COLO668 (cell line): ENCODE measurements at regions not wholly inside any gene's neighbourhood (a gene's known extent, or its start where the extent isn't known, plus 50 kb on each side); places are given as distances from the start of the nearest gene placed in this dataset.
"Not testable (repeated sequence)": the region's sequence is repeated elsewhere in the genome, so short reads cannot be mapped to it uniquely, and the experiment has no call there.

Source experiments
- DNase-seq: peaks from one replicate; lab custom pipeline; 2025; ENCODE audit not compliant: unreplicated experiment; lab: John Stamatoyannopoulos, UW

DNA sequence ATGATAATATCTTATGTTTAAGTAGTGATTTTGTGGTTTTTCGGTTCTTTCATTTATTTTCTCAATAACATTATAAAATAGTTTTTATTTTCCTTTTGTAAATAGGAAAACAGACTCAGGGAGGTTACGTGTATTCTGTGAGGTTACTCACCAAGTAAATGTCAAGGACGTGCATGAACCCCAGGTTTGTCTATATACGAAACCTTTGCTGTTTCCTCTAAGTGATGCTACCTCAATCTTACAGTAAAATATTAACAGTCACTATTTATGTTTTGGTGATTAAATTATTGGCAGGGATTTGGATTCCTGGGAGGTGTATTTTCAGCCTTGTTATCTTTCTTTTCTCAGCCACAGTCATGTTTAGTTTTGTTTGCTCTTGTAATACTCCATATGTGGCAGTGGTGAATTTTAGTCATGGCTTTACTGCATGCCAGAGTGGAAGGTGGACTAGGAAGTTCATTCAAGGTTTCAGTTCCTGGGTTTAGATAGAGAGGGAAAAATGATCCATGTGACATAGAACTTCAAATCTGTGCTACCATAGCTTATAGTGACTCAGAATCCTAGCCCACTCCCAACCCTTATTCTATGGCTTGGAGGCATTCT lies 139.9 kb downstream of the ARL4A start:
- DNase-seq, result no peak

DNA sequence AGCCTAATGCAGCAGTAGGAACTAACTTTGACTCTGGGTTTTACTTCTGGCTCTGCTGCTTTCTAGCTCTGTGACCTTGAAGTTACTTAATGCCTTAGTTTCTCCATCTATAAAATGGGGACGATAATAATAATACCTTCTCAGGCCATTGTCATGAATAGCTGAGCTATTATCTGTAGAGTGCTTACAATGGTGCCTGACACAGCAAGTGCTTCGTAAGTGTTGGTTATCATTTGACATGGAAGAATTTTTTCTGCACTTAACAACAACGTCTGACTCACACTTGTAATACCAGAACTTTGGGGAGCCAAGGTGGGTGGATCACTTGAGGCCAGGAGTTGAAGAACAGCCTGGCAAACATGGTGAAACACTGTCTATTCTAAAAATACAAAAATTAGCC lies 140.5 kb downstream of the ARL4A start:
- no peak for DNase-seq

DNA sequence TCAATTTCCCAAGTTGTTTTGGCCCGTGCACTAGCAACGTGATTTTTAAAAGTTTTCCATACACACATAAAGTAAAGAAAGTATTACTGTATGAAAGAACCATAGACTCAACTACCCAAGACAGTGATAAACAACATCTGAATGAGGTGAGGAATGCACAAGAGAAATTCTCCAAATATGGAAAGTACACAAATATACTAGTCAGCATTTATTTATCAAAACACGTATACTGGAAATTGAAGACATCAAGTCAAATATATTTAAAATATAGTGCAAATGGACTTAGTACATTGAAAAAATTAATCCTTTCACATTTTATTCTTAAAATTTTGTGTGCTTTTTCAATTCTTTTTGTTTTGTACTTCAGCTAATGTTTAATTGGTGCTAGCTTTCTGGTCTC lies 143.6 kb downstream of the ARL4A start:
- no peak for DNase-seq

DNA sequence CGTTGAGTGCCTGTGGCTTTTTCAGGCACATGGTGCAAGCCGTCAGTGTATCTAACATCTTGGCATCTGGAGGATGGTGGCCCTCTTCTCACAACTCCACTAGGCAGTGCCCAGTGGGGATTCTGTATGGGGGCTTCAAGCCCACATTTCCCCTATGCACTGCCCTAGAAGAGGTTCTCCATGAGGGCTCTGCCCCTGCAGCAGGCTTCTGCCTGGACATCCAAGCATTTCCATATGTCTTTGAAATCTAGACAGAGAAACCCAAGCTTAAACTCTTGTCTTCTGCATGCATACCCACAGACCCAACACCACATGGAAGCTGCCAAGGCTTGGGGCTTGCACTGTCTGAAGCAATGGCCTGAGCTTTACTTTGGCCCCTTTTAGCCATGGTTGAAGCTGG lies 146.4 kb downstream of the ARL4A start:
- no peak for DNase-seq

DNA sequence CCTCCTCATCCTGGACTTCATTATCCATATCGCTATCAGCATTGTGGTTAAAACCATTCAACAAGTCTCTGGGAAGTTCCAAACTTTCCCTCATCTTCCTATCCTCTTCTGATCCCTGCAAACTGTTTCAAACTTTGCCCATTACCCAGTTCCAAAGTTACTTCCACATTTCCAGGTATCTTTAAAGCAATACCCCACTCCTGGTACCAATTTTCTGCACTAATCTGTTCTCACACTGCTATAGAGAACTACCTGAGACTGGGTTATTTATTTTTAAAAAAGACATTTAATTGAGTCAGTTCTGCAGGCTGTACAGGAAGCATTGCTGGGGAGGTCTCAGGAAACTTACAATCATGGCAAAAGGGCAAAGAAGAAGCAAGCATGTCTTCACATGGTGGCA lies 147.3 kb downstream of the ARL4A start:
- DNase-seq, result no peak

DNA sequence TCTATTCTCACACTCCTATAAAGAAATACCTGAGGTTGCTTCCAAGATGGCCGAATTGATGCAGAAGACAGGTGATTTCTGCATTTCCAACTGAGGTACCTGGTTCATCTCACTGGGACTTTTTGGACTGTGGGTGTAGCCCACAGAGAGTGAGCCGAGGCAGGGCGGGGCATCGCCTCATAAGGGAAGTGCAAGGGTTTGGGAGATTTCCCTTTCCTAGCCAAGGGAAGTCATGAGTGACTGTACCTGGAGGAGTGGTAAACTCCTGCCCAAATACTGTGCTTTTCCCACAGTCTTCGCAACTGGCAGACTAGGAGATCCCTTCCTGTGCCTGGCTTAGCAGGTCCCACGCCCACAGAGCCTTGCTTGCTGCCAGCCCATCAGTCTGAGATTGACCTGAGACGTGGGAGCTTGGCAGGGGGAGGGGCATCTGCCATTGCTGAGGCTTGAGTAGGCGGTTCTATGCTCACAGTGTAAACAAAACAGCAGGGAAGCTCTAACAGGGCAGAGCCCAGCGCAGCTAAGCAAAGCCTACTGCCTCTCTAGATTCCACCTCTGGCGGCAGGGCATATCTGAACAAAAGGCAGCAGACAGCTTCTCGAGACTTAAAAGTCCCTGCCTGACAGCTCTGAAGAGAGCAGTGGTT lies 152.2 kb downstream of the ARL4A start:
- DNase-seq, result no peak

DNA sequence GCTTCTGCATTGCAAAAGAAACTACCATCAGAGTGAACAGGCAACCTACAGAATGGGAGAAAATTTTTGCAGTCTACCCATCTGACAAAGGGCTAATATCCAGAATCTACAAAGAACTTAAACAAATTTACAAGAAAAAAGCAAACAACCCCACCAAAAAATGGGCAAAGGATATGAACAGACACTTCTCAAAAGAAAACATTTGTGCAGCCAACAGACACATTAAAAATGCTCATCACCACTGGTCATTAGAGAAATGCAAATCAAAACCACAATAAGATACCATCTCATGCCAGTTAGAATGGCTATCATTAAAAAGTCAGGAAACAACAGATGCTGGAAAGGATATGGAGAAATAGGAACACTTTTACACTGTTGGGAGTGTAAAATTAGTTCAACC lies 157.3 kb downstream of the ARL4A start:
- not testable (repeated sequence) for DNase-seq

DNA sequence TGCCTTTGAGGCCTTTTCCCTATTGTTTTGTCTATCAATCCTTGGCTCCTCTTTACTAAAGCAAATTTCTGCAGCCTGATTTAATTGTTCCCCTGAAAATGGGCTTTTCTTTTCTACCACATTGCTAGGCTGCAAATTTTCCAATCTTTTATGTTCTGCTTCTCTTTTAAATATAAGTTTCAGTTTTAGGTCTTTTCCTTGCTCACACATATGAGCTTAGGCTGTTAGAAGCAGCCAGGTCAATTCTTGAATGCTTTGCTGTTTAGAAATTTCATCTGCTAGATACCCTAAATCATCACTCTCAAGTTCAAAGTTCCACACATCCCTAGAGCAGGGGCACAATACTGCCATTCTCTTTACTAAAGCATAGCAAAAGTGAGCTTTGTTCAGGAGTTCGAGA lies 159.6 kb downstream of the ARL4A start:
- DNase-seq, result no peak

DNA sequence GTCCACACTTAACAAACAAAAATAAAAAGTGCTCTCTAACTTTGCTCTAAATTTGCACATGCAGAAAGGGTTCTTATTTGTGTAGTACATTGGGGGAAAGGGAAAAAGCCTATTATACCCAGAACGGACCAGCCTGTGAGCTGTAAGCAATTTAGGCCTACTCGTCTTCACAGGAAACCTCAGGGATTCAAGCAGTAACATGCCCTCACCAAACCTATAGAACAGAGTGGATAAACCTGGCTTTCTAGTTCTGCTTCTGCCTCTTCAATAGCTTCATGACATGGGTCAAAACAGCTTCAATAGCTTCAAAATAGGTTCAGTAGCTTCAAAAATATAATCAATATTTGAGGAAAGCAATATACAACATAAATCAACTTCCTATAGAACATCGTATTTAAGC lies 163.7 kb downstream of the ARL4A start:
- no peak for DNase-seq

DNA sequence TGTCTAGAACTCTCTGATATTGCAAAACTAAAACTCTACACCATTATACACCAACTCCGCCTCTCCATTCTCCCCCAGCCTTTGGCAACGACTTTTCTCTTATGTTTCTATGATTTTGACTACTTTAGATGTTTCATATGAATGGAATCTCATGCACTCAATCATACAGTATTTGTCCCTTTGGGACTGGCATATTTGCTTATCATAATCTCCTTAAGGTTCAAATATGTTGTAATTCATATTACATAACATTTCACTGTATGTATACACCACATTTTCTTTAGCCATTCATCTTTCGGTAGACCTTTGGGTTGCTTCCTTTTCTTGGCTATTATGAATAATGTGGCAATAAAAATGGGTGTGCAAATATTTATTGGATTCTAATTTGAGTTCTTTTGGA lies 164.4 kb downstream of the ARL4A start:
- no peak for DNase-seq

DNA sequence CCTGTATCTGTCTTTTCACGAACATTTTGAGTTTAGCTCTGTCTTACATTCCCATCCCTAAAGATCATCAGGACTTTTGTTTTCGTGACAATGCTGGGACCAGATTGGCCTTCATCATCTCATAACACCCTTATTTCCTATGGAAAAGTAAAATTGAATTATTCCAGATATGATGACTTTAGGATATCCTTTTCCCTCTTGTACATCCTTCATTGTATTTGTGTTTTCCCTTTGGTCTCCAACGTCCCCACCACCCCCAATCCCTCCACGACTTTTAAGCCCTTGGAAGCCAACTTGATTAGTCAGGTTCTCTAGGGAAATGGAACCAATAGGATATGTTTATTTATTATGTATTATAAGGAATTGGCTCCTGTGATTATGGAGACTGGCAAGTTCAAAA lies 167.6 kb downstream of the ARL4A start:
- no peak for DNase-seq

DNA sequence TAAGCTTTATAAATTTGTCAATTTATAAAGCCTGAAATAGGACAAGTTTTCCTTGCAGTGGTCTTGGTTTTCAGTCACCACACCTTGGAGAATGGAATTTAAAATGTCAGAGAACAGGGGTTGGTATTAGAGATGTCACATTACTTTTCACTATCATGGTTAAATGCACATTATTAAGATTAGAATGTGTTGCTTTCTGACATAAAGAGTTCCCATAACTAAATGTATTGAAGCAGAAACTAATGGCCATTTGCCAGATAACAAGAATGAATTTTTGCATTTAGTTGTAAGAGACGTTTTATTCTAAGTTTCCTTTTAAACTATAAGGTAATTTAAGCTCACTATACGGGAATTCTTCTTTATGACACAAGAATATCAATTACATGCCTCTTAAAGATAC lies 172.3 kb downstream of the ARL4A start:
- no peak for DNase-seq

DNA sequence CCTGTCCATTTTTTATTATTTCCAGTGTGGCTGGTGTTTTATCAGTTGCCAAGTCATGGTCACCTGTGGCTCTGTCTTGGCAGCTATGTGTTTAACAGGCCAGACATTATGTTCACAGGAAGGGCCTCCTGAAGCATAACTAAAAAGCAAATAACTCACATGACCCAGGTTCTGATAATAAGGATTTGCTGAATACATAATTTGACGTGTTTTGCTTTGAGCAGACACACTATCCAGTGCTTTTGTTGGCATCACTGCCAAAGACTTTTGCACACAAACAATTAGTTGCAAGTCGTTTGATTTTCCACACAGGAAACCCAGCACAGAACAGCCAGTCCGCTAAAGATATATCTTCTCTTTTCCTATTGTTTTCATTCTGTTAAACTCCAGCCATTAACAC lies 173.6 kb downstream of the ARL4A start:
- DNase-seq, result no peak

DNA sequence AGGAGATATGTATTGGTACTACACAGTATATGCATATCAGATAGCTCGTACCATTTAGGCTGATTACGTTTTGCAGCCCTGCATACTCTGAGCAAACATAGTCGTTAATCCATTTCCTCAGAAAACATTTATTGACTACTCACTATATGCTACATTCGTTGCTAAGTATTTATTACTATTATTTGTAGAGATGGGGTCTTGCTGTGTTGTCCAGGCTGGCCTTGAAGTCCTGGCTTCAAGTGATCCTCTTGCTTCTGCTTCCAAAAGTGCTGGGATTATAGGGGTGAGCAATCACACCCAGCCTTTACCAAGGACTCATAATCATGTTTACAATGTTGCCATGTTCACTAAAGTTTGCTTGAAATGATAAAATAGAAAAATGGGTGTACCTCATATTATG lies 174.7 kb downstream of the ARL4A start:
- no peak for DNase-seq

DNA sequence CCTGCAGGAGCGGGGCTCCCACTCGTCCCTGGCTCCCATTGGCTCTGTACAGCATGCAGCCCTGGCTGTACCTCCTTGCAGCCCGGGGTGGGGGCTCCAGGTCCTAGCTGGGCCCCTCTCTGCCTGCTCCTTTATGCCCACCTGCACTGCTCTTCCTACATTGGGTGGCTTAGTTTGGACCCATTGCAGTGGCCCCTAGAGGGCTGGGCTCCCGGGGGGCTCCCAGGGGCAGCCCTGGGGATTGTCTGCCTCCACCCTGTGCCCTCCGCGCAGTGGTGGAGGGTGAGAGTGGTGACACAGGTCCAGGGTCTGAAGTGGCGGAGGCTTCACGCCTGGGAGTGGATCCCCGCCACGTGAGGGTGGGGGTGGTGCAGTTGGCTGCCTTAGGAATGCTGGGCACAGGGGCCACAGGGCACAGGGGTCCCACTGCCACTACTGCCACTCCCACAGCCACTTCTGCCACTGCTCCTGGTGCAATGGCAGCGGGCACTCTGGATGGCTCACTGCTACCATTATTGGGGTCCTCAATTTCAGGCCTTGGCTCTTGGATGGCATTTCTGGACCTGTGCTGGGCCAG lies 177.1 kb downstream of the ARL4A start:
- no peak for DNase-seq

DNA sequence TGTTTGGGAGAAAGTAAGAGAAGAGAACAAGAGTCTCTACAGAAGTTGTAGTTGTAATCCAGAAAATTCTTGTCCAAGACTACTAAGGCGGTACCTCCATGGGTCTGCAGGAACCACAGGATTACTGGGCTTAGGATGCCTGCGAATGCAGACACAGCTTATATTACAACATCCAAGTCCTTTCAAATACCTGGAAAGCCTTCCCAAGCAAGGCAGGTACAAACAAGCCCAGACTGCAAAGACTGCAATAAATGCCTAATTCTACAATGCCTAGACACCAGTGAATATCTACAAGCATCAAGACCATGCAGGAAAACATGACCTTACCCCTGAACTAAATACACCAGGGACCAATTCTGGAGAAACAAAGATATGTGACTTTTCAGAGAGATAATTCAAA lies 178.2 kb downstream of the ARL4A start:
- DNase-seq, result no peak

DNA sequence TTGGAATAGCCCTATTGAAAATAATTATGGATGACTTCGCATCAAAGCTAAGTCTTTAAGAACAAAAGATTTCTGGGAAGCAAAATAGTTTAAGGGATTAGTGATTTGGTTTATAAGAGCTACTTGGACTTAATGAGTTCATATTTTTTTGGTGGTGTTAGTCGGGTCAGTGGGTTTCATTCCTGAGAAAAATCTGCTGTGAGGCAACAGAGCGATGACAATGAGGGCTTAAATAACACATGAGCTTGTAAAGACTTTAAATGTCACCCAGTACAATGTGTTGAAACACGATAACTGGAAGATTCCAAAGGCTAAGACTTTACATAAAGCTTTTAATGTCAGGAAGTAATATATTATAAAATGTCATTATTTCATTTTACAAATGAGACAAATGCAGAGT lies 178.8 kb downstream of the ARL4A start:
- DNase-seq, result no peak

DNA sequence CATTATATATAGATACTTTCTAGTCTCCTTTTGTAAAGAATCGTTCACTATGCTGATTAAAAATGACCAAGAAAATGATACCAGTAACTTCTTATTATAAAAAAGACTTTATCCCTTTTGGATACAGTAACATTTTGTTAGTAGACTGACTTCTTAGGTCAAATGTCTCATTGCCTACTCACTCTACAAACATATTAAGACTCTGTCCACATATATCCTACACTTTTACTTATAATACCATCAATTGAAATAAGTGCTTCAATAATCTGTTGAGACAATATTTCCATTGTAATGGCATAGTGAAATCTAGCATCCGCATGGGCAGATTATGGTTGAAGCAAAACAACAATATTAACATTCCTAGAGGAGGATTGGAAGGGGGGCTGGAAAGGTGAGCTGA lies 180.6 kb downstream of the ARL4A start:
- no peak for DNase-seq

DNA sequence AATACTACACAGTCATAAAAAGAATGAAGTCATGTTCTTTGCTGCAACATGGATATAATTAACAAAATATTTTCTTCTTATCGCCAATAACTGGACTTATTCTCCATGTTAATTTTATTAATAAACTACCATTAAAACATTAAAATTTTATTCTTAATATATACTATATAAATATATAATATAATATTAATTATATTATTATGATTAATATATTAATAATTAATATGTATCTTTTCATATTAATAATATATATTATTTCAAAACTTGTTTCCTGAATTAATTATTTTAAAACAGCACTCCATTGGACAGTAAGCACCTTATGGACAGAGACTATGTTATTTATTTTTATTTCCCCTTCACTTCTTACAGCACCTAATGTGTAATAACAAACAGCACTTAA lies 182.8 kb downstream of the ARL4A start:
- DNase-seq, result no peak

DNA sequence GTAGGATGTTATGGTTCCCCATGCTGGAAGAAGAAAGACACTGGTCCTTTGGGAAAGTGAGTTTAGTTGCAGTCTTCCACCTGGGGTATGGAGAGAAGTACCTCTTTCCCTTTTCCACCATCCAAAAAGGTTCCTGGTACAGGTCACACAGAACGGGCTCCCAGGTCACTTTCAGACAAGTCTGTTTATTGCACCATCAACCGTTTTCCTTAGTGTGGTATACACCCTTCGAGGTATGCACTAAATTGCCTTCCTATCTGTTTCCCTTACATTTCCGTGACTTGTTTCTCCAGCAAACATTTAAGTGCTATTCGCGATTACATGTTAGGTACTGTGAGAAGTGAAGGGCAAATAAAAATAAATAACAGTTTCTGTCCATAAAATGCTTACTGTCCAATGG lies 185.1 kb downstream of the ARL4A start:
- DNase-seq, result no peak

DNA sequence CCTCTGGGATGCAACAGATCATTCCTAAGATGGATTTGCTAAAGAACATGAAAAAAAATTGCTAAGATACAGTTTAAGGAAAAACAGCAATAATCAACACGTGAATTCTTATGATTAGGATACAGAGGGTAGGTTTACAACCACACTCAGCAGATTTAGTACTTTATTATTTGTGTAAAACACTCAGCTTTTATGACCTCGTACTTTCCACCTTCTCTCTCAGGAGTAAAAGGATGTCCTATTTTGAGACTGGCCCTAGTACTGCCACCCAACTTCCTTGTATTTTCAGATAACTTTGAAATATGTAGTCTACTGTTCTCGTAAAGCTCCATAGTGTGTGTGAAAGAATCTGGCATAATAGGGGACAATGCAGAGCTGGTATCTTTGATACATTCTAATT lies 186.1 kb downstream of the ARL4A start:
- no peak for DNase-seq

DNA sequence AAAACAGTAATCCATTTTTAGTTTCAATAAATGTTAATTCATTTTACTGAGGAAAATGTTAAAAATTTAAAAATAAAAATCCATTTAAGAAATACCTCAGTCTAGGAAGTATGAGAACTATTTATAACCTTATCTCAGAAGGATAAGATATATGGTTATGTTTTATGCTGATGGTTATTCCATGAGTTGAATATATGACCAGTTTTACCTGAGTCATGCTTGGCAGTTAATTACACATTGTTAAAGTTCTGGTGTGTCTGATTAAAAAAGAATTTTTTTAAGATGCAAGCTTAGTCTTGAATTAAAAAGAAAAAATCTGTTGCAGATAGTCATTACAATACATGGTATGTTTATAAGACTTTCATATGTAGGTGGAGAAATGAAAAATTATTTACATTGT lies 191.7 kb downstream of the ARL4A start:
- DNase-seq, result no peak

DNA sequence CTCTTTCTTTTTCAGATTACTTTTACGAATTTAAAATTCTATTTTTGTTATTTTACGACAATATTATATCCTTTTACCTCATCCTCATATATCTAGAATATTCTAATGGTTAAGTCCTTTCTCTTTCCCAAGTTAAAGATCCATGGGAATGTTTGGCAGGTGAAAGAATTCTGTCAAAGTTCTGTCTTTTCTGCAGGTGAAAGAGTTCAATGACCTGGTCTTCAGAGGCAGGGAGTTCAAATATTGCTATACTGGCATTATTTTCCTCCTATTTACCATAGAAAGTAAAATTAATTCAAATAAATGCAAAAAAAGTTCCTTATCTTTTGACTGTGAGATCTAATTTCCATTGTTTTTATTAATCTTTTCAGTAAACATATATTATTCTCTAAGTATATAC lies 194.3 kb downstream of the ARL4A start:
- no peak for DNase-seq
